ACC112 (cell line): ENCODE measurements at regions not wholly inside any gene's neighbourhood (a gene's known extent, or its start where the extent isn't known, plus 50 kb on each side); places are given as distances from the start of the nearest gene placed in this dataset.
"Not testable (repeated sequence)": the region's sequence is repeated elsewhere in the genome, so short reads cannot be mapped to it uniquely, and the experiment has no call there.

ENCODE experiments used
- H2AFZ ChIP-seq: fragments of 200-600 bp; sonication (generic); one replicate; pipeline ENCODE4 v1.6.0; 2017; ENCODE audit warnings: antibody characterized with exemption, low read length; ENCODE audit not compliant: unreplicated experiment
- H3K27ac ChIP-seq: fragments of 200-600 bp; sonication (generic); 2 replicates; pipeline ENCODE4 v1.5.1; 2014; ENCODE audit warnings: low read depth, mild to moderate bottlenecking, antibody characterized with exemption, low read length, moderate library complexity
- H3K27me3 ChIP-seq: fragments of 200-600 bp; sonication (generic); 2 replicates; pipeline ENCODE4 v1.6.1; 2014; ENCODE audit warnings: mild to moderate bottlenecking, antibody characterized with exemption, low read length, moderate library complexity, mixed read lengths; ENCODE audit not compliant: insufficient read depth
- H3K36me3 ChIP-seq: fragments of 200-600 bp; sonication (generic); 2 replicates; pipeline ENCODE4 v1.6.1; 2016; ENCODE audit warnings: mild to moderate bottlenecking, antibody characterized with exemption, low read length, moderate library complexity, mixed read lengths; ENCODE audit not compliant: insufficient read depth
- H3K4me1 ChIP-seq: fragments of 200-600 bp; sonication (generic); one replicate; pipeline ENCODE4 v1.6.1; 2016; ENCODE audit warnings: low read length, mixed read lengths; ENCODE audit not compliant: insufficient read depth, unreplicated experiment, control insufficient read depth
- H3K4me3 ChIP-seq: fragments of 200-600 bp; sonication (generic); 2 replicates; pipeline ENCODE4 v1.5.1; 2014; ENCODE audit warnings: mild to moderate bottlenecking, low read depth, low read length
- H3K79me2 ChIP-seq: fragments of 200-600 bp; sonication (generic); one replicate; pipeline ENCODE4 v1.6.0; 2016; ENCODE audit warnings: low read length; ENCODE audit not compliant: control insufficient read depth, unreplicated experiment, insufficient read depth

DNA sequence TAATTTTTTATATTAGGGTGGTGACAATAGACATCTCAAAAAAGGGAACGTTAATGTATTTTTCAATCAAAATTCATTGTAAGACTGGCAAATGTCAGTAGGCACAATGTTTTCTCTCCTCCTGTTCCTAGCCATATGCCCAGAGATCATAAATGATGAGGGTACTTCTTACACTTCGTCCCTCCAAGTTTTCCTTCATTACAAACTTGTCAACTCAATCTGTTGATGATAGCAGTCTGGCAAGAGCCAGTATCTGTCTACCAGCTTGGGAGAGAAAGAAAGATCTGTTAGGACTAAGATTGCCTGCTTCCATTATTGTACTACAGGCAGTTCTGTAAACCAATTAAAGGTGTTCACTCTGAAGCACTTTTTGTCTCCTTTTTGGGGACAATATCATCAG is 130.9 kb upstream of the DAAM1 start:
- Histone ChIP-seq H2AFZ (no peak overlapping the region), H3K27me3 (no peaks in the 10 kb centered on the region), H3K79me2 (no peaks in the 10 kb centered on the region), H3K4me3 (no peak overlapping the region), H3K4me1 (no peaks in the 10 kb centered on the region), H3K27ac (no peak overlapping the region), H3K36me3 (no peaks in the 10 kb centered on the region)

DNA sequence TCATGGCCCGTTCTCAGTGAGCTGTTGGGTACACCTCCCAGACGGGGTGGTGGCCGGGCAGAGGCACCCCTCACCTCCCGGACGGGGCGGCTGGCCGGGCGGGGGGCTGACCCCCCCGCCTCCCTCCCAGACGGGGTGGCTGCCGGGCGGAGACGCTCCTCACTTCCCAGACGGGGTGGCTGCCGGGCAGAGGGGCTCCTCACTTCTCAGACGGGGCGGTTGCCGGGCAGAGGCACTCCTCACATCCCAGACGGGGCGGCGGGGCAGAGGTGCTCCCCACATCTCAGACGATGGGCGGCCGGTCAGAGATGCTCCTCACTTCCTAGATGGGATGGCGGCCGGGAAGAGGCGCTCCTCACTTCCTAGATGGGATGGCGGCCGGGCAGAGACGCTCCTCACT is 129.7 kb upstream of the DAAM1 start:
- H3K36me3 ChIP-seq, H3K27ac ChIP-seq, H2AFZ ChIP-seq, H3K4me3 ChIP-seq, H3K79me2 ChIP-seq, H3K27me3 ChIP-seq, H3K4me1 ChIP-seq: not testable (repeated sequence)

DNA sequence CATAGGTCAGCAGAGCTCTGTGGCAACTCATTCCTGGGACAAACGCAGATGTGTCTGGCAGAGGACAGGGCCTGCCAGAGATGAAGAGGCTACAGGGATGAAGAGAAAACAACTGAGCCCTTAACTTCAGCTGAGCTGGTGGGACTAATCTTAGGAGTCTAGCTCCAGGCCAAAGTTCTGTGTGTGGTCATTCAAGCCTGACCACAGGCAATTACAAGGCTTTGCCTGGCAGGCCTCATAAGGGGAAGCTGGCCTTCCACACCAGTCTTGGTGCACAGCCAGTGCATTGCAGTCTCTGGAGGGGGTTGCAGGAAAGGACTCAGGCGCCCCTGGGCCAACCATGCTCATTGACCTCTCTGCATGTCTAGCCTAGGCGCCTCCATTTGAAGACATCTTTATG is 127.6 kb upstream of the DAAM1 start:
- no peaks in the 10 kb centered on the region for H3K36me3 ChIP-seq
- H3K27me3 ChIP-seq, result no peaks in the 10 kb centered on the region
- H3K4me1 ChIP-seq, result no peaks in the 10 kb centered on the region
- H3K27ac ChIP-seq, result no peak overlapping the region
- H2AFZ ChIP-seq, result no peak overlapping the region
- no peaks in the 10 kb centered on the region for H3K79me2 ChIP-seq
- no peak overlapping the region for H3K4me3 ChIP-seq

DNA sequence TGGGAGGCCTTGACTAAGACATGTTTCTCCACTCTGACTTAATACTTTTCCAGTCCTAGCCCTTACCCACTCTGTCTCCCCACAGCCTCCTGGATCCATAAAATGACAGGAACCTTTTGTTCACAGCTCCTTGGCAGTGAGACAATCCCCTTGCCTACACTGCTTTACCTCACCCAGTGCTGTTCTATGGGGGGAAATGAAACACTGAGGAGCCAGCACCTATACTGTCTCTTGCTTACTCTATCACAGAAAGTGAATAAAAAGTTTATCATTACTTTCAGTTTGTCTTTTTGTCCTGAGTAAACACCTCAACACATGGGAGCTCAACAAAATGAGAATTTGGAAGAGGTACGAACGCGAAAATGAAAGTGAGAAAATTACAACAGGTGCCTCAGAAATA is 127.2 kb upstream of the DAAM1 start:
- Histone ChIP-seq H3K4me3 (no peak overlapping the region), H3K4me1 (no peaks in the 10 kb centered on the region), H3K27me3 (no peaks in the 10 kb centered on the region), H3K27ac (no peak overlapping the region), H2AFZ (no peak overlapping the region), H3K79me2 (no peaks in the 10 kb centered on the region), H3K36me3 (no peaks in the 10 kb centered on the region)

DNA sequence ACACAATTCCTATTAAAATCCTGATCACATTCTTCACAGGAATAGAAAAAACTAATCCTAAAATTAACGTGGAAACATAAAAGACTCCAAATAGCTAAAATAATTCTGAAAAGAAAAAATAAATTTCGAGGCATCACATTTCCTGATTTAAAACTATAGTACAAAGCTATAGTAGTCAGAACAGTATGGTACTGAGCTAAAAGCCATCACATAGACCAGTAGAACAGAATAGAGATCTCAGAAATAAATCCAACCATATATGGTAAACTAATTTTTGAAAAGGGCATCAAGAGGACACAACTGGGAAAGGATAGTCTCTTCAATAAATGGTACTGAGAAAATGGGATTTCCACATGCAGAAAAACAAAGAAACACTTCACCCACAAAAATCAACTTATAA is 125.2 kb upstream of the DAAM1 start:
- no peak overlapping the region for H3K27ac ChIP-seq
- H2AFZ ChIP-seq, result no peak overlapping the region
- no peaks in the 10 kb centered on the region for H3K27me3 ChIP-seq
- H3K36me3 ChIP-seq, result no peaks in the 10 kb centered on the region
- H3K4me3 ChIP-seq, result no peak overlapping the region
- no peaks in the 10 kb centered on the region for H3K4me1 ChIP-seq
- H3K79me2 ChIP-seq, result no peaks in the 10 kb centered on the region

DNA sequence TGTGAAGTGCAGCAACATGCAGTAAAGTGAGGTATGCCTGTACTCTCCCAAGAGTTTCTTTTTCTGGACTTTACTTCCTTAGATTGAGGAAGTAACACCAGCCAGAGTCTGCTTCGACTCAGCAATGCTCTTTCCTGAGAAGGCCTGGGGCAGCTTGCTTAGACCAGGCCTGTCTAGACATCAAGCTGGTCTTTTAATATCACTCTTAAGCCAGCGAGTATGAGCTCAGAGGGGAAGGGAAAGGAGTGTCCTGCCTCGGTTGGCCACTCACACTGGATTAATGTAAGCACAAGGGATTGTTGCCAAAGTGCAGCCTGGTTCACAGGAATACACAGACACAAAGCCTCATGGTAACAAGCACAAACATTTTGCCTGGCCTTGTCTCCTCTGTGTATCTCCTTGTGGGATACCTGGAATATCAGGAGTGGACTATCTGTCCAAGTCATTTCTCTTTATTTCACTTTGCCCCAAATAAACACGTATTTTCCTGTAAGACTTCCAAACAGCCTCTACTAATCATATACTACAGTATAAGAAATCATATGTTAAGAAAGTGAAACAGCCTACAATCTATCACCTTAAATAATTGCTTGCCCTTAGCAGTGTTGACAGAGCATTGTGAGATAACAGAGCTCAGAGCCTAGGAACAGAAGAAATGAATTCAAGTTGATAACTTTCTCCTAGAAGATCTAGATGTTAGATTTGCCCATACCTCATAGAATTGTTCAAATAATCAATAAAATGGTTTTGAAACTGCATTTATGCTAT is 121.2 kb upstream of the DAAM1 start:
- H3K36me3 ChIP-seq, result no peaks in the 10 kb centered on the region
- H3K79me2 ChIP-seq, result no peaks in the 10 kb centered on the region
- no peak overlapping the region for H2AFZ ChIP-seq
- H3K27ac ChIP-seq, result no peak overlapping the region
- H3K4me1 ChIP-seq, result no peaks in the 10 kb centered on the region
- H3K27me3 ChIP-seq, result no peaks in the 10 kb centered on the region
- no peak overlapping the region for H3K4me3 ChIP-seq

DNA sequence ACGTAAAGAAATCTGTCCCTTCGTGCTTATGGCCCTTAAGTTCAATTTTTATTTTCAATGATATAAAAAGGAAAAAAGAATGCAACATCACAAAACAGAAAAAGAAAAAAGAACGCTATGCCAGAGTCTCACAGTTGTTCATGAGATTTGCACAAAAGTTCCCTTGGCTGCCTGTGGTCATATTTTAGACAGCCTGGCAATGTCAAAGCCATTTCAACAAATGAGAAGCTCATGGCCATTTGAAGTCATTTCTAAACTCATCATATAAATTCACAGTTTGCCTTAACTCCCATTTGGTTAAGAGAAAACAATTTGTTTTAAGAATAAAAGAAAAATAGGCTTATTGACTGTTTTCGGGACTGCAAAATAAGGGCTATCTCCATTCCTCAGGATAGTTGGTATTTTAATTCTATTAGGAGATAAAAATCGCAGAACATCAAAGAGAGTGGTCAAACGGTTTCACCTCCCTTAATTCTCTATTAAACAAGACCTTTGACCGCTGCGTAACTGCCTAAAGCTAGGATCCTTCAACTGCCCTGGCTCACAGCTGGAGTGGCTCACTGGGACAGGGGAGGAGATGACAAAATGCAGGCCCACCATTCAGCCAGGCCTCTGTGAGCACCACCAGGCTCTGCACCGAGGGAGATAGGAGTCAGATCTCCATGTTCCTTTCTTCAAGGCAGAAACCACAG is 119.2 kb upstream of the DAAM1 start:
- Histone ChIP-seq H3K79me2 (no peaks in the 10 kb centered on the region), H3K27me3 (no peaks in the 10 kb centered on the region), H3K4me3 (no peak overlapping the region), H2AFZ (no peak overlapping the region), H3K27ac (no peak overlapping the region), H3K4me1 (no peaks in the 10 kb centered on the region), H3K36me3 (no peaks in the 10 kb centered on the region)

DNA sequence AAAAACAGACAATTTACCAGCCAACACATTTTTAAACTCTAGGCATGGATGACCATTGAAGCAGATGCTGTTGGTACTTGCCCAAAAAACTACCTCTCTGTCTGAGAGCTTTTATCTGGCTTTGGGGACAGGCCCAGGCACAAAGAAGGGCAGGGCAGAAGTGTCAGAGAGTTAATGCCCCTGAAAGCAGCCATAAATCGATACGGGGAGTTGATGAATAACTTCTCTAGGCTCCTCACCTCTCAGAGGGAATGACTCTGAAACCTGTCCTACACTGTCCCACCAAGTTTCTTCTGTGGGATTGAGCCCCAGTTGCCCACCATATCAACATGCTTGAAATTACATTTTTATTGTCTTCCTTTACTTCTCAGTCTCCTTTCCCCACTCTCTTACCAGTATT is 113.0 kb upstream of the DAAM1 start:
- Histone ChIP-seq H3K4me1 (no peaks in the 10 kb centered on the region), H2AFZ (no peak overlapping the region), H3K27ac (no peak overlapping the region), H3K36me3 (no peaks in the 10 kb centered on the region), H3K27me3 (no peaks in the 10 kb centered on the region), H3K4me3 (no peak overlapping the region), H3K79me2 (no peaks in the 10 kb centered on the region)

DNA sequence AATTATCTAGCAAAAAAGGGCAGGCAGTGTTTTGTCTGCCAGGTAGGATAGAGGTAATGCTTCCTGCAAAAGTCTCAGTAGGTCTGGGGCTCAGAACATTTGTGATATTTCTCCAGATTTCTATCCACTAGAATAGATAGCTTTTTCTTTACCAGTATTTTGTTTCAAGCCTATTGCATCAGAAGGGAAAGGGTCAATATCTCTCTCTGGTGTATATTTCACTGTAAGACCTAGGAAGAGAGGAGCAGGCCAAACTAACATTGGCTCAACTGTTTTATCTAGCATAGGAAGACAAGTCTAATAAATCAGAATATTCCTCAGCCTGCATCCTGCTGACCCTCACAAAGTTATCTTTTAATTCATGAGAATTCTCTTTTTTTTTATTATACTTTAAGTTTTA is 106.7 kb upstream of the DAAM1 start:
- Histone ChIP-seq H3K27ac (no peak overlapping the region), H3K36me3 (no peaks in the 10 kb centered on the region), H3K4me1 (no peaks in the 10 kb centered on the region), H3K79me2 (no peaks in the 10 kb centered on the region), H2AFZ (no peak overlapping the region), H3K4me3 (no peak overlapping the region), H3K27me3 (no peaks in the 10 kb centered on the region)

DNA sequence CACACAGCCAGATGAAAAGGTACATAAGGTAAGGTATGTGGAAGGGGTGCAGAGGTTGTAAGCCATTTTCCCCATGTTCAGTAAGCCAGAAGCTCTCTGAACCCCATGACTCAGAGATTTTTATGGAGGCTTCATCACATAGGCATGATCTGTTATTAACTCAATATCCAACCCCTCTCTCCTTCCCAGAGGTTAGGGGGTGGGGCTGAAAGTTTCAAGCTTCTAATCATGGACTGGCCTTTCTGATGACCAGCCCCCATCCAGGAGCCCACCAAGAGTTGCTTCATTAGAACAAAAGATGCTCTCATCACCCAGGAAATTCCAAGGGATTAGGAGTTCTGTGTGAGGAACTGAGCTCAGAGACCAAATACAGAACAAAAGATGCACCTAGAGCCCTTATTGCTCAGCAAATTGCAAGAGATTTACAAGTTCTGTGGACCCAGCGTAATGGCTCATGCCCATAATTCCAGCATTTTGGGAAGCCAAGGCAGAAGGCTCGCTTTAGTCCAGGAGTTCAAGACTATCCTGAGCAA is 103.2 kb upstream of the DAAM1 start:
- Histone ChIP-seq H3K79me2 (no peaks in the 10 kb centered on the region), H2AFZ (no peak overlapping the region), H3K27ac (no peak overlapping the region), H3K36me3 (no peaks in the 10 kb centered on the region), H3K4me1 (no peaks in the 10 kb centered on the region), H3K27me3 (no peaks in the 10 kb centered on the region), H3K4me3 (no peak overlapping the region)
